HCEC 1CT (cell line): ENCODE measurements at regions not wholly inside any gene's neighbourhood (a gene's known extent, or its start where the extent isn't known, plus 50 kb on each side); places are given as distances from the start of the nearest gene placed in this dataset.
"Not testable (repeated sequence)": the region's sequence is repeated elsewhere in the genome, so short reads cannot be mapped to it uniquely, and the experiment has no call there.

Source experiments
- DNase-seq: peaks from one replicate; pipeline ENCODE4 v3.0.0-alpha.2; 2017

GRCh38 chr10:84948644-84949043 is 620.3 kb downstream of the CCSER2 start:
- no peak for DNase-seq

GRCh38 chr10:84951616-84952015 is 623.2 kb downstream of the CCSER2 start:
- no peak for DNase-seq

GRCh38 chr10:84957427-84957826 is 629.0 kb downstream of the CCSER2 start:
- no peak for DNase-seq

GRCh38 chr10:84965468-84965867 is 637.1 kb downstream of the CCSER2 start:
- DNase-seq = no peak

- DNase-seq = no peak
These were observed 638.5 kb downstream of the CCSER2 start for GRCh38 chr10:84966708-84967441.

- DNase-seq = not testable (repeated sequence)
These were observed 640.9 kb downstream of the CCSER2 start for GRCh38 chr10:84969297-84969696.

GRCh38 chr10:84987039-84987438 is 658.6 kb downstream of the CCSER2 start:
- DNase-seq = no peak

GRCh38 chr10:84988011-84988410 is 659.6 kb downstream of the CCSER2 start:
- DNase-seq = no peak

GRCh38 chr10:84990713-84991112 is 662.3 kb downstream of the CCSER2 start:
- DNase-seq = no peak

- DNase-seq = no peak
These were observed 662.9 kb downstream of the CCSER2 start for GRCh38 chr10:84991301-84991700.

GRCh38 chr10:84993251-84994035 is 665.1 kb downstream of the CCSER2 start:
- DNase-seq = no peak

GRCh38 chr10:84994722-84995121 is 666.3 kb downstream of the CCSER2 start:
- no peak for DNase-seq

GRCh38 chr10:84996580-84996979 is 668.2 kb downstream of the CCSER2 start:
- DNase-seq = no peak

- no peak for DNase-seq
These were observed 669.5 kb downstream of the CCSER2 start for GRCh38 chr10:84997870-84998269.

- DNase-seq = no peak
These were observed 671.5 kb downstream of the CCSER2 start for GRCh38 chr10:84999929-85000328.

- DNase-seq = no peak
These were observed 674.7 kb downstream of the CCSER2 start for GRCh38 chr10:85003083-85003482.

- no peak for DNase-seq
These were observed 680.2 kb downstream of the CCSER2 start for GRCh38 chr10:85008488-85009184.

- no peak for DNase-seq
These were observed 683.9 kb downstream of the CCSER2 start for GRCh38 chr10:85012305-85012704.

- DNase-seq = no peak
These were observed 698.6 kb downstream of the CCSER2 start for GRCh38 chr10:85026878-85027467.

GRCh38 chr10:85032981-85033380 is 704.6 kb downstream of the CCSER2 start:
- DNase-seq = no peak

GRCh38 chr10:85036661-85037060 is 708.3 kb downstream of the CCSER2 start:
- no peak for DNase-seq

GRCh38 chr10:85039311-85039710 is 710.9 kb downstream of the CCSER2 start:
- DNase-seq = no peak

GRCh38 chr10:85043207-85043606 is 714.8 kb downstream of the CCSER2 start:
- DNase-seq = no peak
